HepG2 (cell line): ENCODE measurements at regions not wholly inside any gene's neighbourhood (a gene's known extent, or its start where the extent isn't known, plus 50 kb on each side); places are given as distances from the start of the nearest gene placed in this dataset.

ENCODE experiments used
- AKAP8 ChIP-seq: sonication (generic); formaldehyde crosslinking; IDR thresholded peaks from 2 replicates; pipeline ENCODE4 v1.5.1; 2020; ENCODE audit warnings: mild to moderate bottlenecking, missing genetic modification reagents
- MYNN ChIP-seq: sonication (generic); formaldehyde crosslinking; IDR thresholded peaks from 2 replicates; pipeline ENCODE4 v1.4.0; 2020; ENCODE audit warnings: mild to moderate bottlenecking, low read depth, missing genetic modification reagents
- NKX3-1 ChIP-seq: sonication (generic); formaldehyde crosslinking; IDR thresholded peaks from 2 replicates; pipeline ENCODE4 v1.5.0; 2020; ENCODE audit warnings: missing genetic modification reagents
- NR1H2 ChIP-seq: sonication (generic); formaldehyde crosslinking; IDR thresholded peaks from 2 replicates; pipeline ENCODE4 v1.8.1; 2022; ENCODE audit warnings: low read depth, missing genetic modification reagents, borderline replicate concordance
- POLR2A ChIP-seq, 2 experiments: IDR thresholded peaks; 2 replicates each; pipeline ENCODE4 v1.6.1; 2011; ENCODE audit warnings: low read depth in 2 of 2, low read length in 2 of 2, mild to moderate bottlenecking in 1 of 2, moderate library complexity in 1 of 2; ENCODE audit not compliant: insufficient read depth in 1 of 2
- RFX1 ChIP-seq: fragments of 450-650 bp; IDR thresholded peaks from 2 replicates; pipeline ENCODE4 v1.6.1; 2017
- SIN3A ChIP-seq: IDR thresholded peaks from 2 replicates; pipeline ENCODE4 v1.6.1; 2011; ENCODE audit warnings: low read depth, mild to moderate bottlenecking, control low read depth, low read length, borderline replicate concordance
- STAG1 ChIP-seq: sonication (generic); formaldehyde crosslinking; IDR thresholded peaks from 2 replicates; pipeline ENCODE4 v1.4.0; 2020; ENCODE audit warnings: missing genetic modification reagents
- SYNCRIP ChIP-seq: fragments of 200-400 bp; formaldehyde crosslinking; IDR thresholded peaks from 2 replicates; pipeline ENCODE4 v1.6.1; 2018; ENCODE audit warnings: mild to moderate bottlenecking, low read depth, low read length; ENCODE audit not compliant: insufficient read depth
- TAF1 ChIP-seq: sonication (generic); formaldehyde crosslinking; IDR thresholded peaks from 2 replicates; pipeline ENCODE4 v1.4.0; 2020; ENCODE audit warnings: missing genetic modification reagents
- THYN1 ChIP-seq: sonication (generic); formaldehyde crosslinking; IDR thresholded peaks from 2 replicates; pipeline ENCODE4 v1.8.1; 2023; ENCODE audit warnings: low read depth, mild to moderate bottlenecking, moderate library complexity, missing genetic modification reagents, borderline replicate concordance
- TP53 ChIP-seq: sonication (generic); formaldehyde crosslinking; conservative IDR thresholded peaks from 2 replicates; pipeline ENCODE4 v1.4.0; 2020; ENCODE audit warnings: missing genetic modification reagents
- YEATS4 ChIP-seq: sonication (generic); formaldehyde crosslinking; IDR thresholded peaks from 2 replicates; pipeline ENCODE4 v1.4.0; 2020; ENCODE audit warnings: missing genetic modification reagents, borderline replicate concordance
- ZNF484 ChIP-seq: sonication (generic); formaldehyde crosslinking; IDR thresholded peaks from 2 replicates; pipeline ENCODE4 v1.5.1; 2020; ENCODE audit warnings: mild to moderate bottlenecking, low read depth, missing genetic modification reagents, borderline replicate concordance
- ZNF556 ChIP-seq: sonication (generic); formaldehyde crosslinking; IDR thresholded peaks from 2 replicates; pipeline ENCODE4 v1.4.0; 2020; ENCODE audit warnings: mild to moderate bottlenecking, missing genetic modification reagents, borderline replicate concordance
- ZNF598 ChIP-seq: sonication (generic); formaldehyde crosslinking; IDR thresholded peaks from 2 replicates; pipeline ENCODE4 v1.5.1; 2020; ENCODE audit warnings: mild to moderate bottlenecking, missing genetic modification reagents, borderline replicate concordance
- ZSCAN20 ChIP-seq: sonication (generic); formaldehyde crosslinking; IDR thresholded peaks from 2 replicates; pipeline ENCODE4 v1.4.0; 2020; ENCODE audit warnings: missing genetic modification reagents, mild to moderate bottlenecking, borderline replicate concordance
- TF ChIP-seq, protein P1 (sequence below): sonication (generic); formaldehyde crosslinking; IDR thresholded peaks from 2 replicates; pipeline ENCODE4 v1.5.0; 2020; ENCODE audit warnings: mild to moderate bottlenecking, missing genetic modification reagents
- TF ChIP-seq, protein P2 (sequence below): sonication (generic); formaldehyde crosslinking; IDR thresholded peaks from 2 replicates; pipeline ENCODE4 v1.5.1; 2020; ENCODE audit warnings: missing genetic modification reagents, mild to moderate bottlenecking, borderline replicate concordance
- TF ChIP-seq, protein P3 (sequence below): sonication (generic); formaldehyde crosslinking; IDR thresholded peaks from 2 replicates; pipeline ENCODE4 v1.5.0; 2020; ENCODE audit warnings: missing genetic modification reagents, mild to moderate bottlenecking, borderline replicate concordance
- TF ChIP-seq, protein P4 (sequence below): sonication (generic); formaldehyde crosslinking; IDR thresholded peaks from 2 replicates; pipeline ENCODE4 v1.4.0; 2020; ENCODE audit warnings: mild to moderate bottlenecking, missing genetic modification reagents
- TF ChIP-seq, protein P5 (sequence below): sonication (generic); formaldehyde crosslinking; IDR thresholded peaks from 2 replicates; pipeline ENCODE4 v1.8.0; 2022; ENCODE audit warnings: missing genetic modification reagents, mild to moderate bottlenecking, borderline replicate concordance

GRCh38 chr17:72556944-72557826 lies 436.4 kb downstream of the SOX9 start (continued):
- TF ChIP-seq, protein P1, sequence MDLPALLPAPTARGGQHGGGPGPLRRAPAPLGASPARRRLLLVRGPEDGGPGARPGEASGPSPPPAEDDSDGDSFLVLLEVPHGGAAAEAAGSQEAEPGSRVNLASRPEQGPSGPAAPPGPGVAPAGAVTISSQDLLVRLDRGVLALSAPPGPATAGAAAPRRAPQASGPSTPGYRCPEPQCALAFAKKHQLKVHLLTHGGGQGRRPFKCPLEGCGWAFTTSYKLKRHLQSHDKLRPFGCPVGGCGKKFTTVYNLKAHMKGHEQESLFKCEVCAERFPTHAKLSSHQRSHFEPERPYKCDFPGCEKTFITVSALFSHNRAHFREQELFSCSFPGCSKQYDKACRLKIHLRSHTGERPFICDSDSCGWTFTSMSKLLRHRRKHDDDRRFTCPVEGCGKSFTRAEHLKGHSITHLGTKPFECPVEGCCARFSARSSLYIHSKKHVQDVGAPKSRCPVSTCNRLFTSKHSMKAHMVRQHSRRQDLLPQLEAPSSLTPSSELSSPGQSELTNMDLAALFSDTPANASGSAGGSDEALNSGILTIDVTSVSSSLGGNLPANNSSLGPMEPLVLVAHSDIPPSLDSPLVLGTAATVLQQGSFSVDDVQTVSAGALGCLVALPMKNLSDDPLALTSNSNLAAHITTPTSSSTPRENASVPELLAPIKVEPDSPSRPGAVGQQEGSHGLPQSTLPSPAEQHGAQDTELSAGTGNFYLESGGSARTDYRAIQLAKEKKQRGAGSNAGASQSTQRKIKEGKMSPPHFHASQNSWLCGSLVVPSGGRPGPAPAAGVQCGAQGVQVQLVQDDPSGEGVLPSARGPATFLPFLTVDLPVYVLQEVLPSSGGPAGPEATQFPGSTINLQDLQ (CRISPR knock-in tag), result 0 out of 2 replicates have a peak, but pooled peaks have one; percentile 49
- 0 out of 2 replicates have a peak, but pooled peaks have one; percentile 84 for TF ChIP-seq ZNF598 (CRISPR knock-in tag)
- no peak for TF ChIP-seq ZNF484 (CRISPR knock-in tag)
- TF ChIP-seq SYNCRIP, result no peak
- TF ChIP-seq RFX1, result no peak
- TF ChIP-seq TAF1 (CRISPR knock-in tag), result no peak
- TF ChIP-seq YEATS4, result no peak
- TF ChIP-seq SIN3A, result no peak
- TF ChIP-seq AKAP8 (CRISPR knock-in tag), result no peak
- TF ChIP-seq NKX3-1 (CRISPR knock-in tag), result no peak
- no peak for TF ChIP-seq THYN1
- no peak for TF ChIP-seq POLR2A (IDR thresholded peaks at IDR 0.05; ENCODE audit: insufficient read depth in 1 of 2, low read depth in 2 of 2, low read length in 2 of 2)
- TF ChIP-seq, protein P2, sequence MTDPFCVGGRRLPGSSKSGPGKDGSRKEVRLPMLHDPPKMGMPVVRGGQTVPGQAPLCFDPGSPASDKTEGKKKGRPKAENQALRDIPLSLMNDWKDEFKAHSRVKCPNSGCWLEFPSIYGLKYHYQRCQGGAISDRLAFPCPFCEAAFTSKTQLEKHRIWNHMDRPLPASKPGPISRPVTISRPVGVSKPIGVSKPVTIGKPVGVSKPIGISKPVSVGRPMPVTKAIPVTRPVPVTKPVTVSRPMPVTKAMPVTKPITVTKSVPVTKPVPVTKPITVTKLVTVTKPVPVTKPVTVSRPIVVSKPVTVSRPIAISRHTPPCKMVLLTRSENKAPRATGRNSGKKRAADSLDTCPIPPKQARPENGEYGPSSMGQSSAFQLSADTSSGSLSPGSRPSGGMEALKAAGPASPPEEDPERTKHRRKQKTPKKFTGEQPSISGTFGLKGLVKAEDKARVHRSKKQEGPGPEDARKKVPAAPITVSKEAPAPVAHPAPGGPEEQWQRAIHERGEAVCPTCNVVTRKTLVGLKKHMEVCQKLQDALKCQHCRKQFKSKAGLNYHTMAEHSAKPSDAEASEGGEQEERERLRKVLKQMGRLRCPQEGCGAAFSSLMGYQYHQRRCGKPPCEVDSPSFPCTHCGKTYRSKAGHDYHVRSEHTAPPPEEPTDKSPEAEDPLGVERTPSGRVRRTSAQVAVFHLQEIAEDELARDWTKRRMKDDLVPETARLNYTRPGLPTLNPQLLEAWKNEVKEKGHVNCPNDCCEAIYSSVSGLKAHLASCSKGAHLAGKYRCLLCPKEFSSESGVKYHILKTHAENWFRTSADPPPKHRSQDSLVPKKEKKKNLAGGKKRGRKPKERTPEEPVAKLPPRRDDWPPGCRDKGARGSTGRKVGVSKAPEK (CRISPR knock-in tag), result peak; percentile 66; the same call in 1 of the 2 replicates
- TF ChIP-seq, protein P3, sequence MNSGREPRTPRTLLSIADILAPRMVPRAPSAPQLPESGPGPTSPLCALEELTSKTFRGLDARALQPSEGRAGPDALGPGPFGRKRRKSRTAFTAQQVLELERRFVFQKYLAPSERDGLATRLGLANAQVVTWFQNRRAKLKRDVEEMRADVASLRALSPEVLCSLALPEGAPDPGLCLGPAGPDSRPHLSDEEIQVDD (CRISPR knock-in tag), result no peak
- TF ChIP-seq, protein P4, sequence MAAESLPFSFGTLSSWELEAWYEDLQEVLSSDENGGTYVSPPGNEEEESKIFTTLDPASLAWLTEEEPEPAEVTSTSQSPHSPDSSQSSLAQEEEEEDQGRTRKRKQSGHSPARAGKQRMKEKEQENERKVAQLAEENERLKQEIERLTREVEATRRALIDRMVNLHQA (CRISPR knock-in tag), result no peak
- TF ChIP-seq NR1H2 (CRISPR knock-in tag), result no peak
- TF ChIP-seq STAG1 (CRISPR knock-in tag), result peak; percentile 97
- TF ChIP-seq ZNF556 (CRISPR knock-in tag), result peak; percentile 39
- TF ChIP-seq TP53 (CRISPR knock-in tag), result no peak
- TF ChIP-seq, protein P5, sequence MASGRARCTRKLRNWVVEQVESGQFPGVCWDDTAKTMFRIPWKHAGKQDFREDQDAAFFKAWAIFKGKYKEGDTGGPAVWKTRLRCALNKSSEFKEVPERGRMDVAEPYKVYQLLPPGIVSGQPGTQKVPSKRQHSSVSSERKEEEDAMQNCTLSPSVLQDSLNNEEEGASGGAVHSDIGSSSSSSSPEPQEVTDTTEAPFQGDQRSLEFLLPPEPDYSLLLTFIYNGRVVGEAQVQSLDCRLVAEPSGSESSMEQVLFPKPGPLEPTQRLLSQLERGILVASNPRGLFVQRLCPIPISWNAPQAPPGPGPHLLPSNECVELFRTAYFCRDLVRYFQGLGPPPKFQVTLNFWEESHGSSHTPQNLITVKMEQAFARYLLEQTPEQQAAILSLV (CRISPR knock-in tag), result 0 out of 2 replicates have a peak, but pooled peaks have one; percentile 69
- no peak for TF ChIP-seq ZSCAN20 (CRISPR knock-in tag)
- no peak for TF ChIP-seq MYNN (CRISPR knock-in tag)
